Kidney (tissue), 13 donors: ENCODE measurements at regions not wholly inside any gene's neighbourhood (a gene's known extent, or its start where the extent isn't known, plus 50 kb on each side); places are given as distances from the start of the nearest gene placed in this dataset.
"Not testable (repeated sequence)": the region's sequence is repeated elsewhere in the genome, so short reads cannot be mapped to it uniquely, and the experiment has no call there.

Source experiments
- DNase-seq, 5 donors: peaks; one replicate each; pipeline ENCODE4 v3.0.0-alpha.2; 2013 to 2020
- FAIRE-seq: peaks from 2 replicates; lab custom pipeline; 2012; peaks lifted over from hg19 to GRCh38; lab: Jason Lieb, UNC
- H3K27ac ChIP-seq, 2 donors: one replicate each; pipeline ENCODE4 v1.7.0; 2013; ENCODE audit warnings: low read depth in 2 of 2, low read length in 2 of 2, inconsistent platforms in 1 of 2
- H3K27me3 ChIP-seq: one replicate; pipeline ENCODE4 v1.7.1; 2013; ENCODE audit warnings: low read length, inconsistent platforms; ENCODE audit not compliant: control insufficient read depth, insufficient read depth
- H3K36me3 ChIP-seq, 3 donors: one replicate each; pipeline versions ENCODE4 v1.7.0 to v1.7.1; 2013; ENCODE audit warnings: low read length in 3 of 3, control low read depth in 1 of 3, inconsistent platforms in 1 of 3; ENCODE audit not compliant: insufficient read depth in 3 of 3, control insufficient read depth in 2 of 3
- H3K4me1 ChIP-seq, 3 donors: one replicate each; pipeline versions ENCODE4 v1.7.0 to v1.7.1; 2013; ENCODE audit warnings: low read length in 3 of 3, inconsistent platforms in 1 of 3, low read depth in 1 of 3; ENCODE audit not compliant: control insufficient read depth in 2 of 3, insufficient read depth in 2 of 3
- H3K4me3 ChIP-seq, 3 donors: one replicate each; pipeline versions ENCODE4 v1.7.0 to v1.8.1; 2013; ENCODE audit warnings: low read length in 3 of 3, control low read depth in 1 of 3, inconsistent platforms in 1 of 3
- H3K9ac ChIP-seq, 3 donors: one replicate each; pipeline versions ENCODE4 v1.7.0 to v1.7.1; 2013; ENCODE audit warnings: low read length in 3 of 3, control low read depth in 1 of 3, inconsistent platforms in 1 of 3
- H3K9me3 ChIP-seq, 3 donors: one replicate each; pipeline versions ENCODE4 v1.7.0 to v1.7.1; 2013; ENCODE audit warnings: low read length in 3 of 3, control low read depth in 1 of 3, inconsistent platforms in 1 of 3; ENCODE audit not compliant: control insufficient read depth in 2 of 3, insufficient read depth in 1 of 3
- intact Hi-C: fragments of 100-400 bp; cut with DNase I; formaldehyde crosslinking; loops from one replicate; pipeline ENCODE4 v1.11.1; 2022
- TF ChIP-seq, protein P1 (sequence below): IDR thresholded peaks from 3 replicates; pipeline ENCODE4 v1.5.1; 2012; ENCODE audit warnings: mild to moderate bottlenecking, moderate library complexity, borderline replicate concordance; ENCODE audit not compliant: insufficient read depth; ENCODE audit errors: extremely low read depth
- donor health status: control.
- donor health status: control.
- donor health status: control.
- donor health status: control.
- donor health status: control.
- donor health status: DM: yes; HTN: yes; CAD: no.
- donor health status: Normal renal cell carcinoma (clear cell type).

DNA sequence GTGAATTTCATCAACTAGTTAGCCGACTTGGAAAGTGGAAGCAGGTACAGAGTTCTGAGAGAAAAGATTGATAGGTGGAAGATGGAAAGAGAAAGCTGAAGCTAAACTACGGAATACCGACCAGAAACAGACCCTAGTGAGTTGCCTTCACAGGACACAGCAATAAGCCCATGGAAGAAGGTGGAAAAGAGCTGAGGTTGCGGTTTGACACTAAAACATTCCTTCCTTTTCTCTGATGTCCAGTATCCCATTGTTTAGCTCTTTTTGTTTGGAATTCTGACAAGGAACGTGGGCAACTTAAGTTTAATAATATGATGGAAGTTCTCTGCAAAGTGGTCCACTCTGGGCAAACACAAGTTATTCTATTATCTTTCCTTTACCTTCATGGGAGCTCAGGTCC is 110.1 kb upstream of the ADTRP start:
- no peaks in the 10 kb centered on the region for H3K9me3 ChIP-seq
- H3K27me3 ChIP-seq: no peaks in the 10 kb centered on the region
- no peaks in the 10 kb centered on the region for H3K4me1 ChIP-seq
- H3K4me3 ChIP-seq: no peak overlapping the region
- no peak overlapping the region for H3K9ac ChIP-seq
- no peak overlapping the region for H3K27ac ChIP-seq
- TF ChIP-seq, protein P1, sequence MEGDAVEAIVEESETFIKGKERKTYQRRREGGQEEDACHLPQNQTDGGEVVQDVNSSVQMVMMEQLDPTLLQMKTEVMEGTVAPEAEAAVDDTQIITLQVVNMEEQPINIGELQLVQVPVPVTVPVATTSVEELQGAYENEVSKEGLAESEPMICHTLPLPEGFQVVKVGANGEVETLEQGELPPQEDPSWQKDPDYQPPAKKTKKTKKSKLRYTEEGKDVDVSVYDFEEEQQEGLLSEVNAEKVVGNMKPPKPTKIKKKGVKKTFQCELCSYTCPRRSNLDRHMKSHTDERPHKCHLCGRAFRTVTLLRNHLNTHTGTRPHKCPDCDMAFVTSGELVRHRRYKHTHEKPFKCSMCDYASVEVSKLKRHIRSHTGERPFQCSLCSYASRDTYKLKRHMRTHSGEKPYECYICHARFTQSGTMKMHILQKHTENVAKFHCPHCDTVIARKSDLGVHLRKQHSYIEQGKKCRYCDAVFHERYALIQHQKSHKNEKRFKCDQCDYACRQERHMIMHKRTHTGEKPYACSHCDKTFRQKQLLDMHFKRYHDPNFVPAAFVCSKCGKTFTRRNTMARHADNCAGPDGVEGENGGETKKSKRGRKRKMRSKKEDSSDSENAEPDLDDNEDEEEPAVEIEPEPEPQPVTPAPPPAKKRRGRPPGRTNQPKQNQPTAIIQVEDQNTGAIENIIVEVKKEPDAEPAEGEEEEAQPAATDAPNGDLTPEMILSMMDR: no peak
- FAIRE-seq: no peak
- intact Hi-C loops: no loop called here
- H3K36me3 ChIP-seq: no peaks in the 10 kb centered on the region
- no peak for DNase-seq

DNA sequence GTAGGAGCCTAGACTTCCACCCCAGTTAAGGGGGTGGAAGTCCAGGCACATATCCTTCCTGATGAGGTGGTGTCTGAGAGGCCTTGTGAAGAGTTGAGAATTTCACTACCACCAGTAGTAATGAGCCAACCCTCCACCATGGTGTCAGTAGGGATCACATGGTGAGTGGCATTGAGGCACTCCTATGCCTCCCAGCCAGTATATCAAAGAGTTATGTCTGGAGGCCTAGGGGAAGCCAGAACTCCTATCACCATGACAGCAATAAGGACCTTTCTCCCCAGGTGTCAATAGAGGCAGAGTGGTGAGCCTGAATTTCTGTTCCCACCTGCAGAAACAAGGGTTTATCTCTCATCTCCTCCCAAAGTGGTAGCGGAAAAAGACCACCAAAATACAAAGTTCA is 106.6 kb upstream of the ADTRP start:
- no peak overlapping the region for H3K4me3 ChIP-seq
- no peak overlapping the region for H3K9ac ChIP-seq
- FAIRE-seq (no peak), DNase-seq (no peak)
- H3K4me1 ChIP-seq: no peaks in the 10 kb centered on the region
- H3K9me3 ChIP-seq: no peaks in the 10 kb centered on the region
- H3K36me3 ChIP-seq: no peaks in the 10 kb centered on the region
- intact Hi-C loops: no loop called here
- no peak overlapping the region for H3K27ac ChIP-seq
- TF ChIP-seq, protein P1: no peak
- no peaks in the 10 kb centered on the region for H3K27me3 ChIP-seq

DNA sequence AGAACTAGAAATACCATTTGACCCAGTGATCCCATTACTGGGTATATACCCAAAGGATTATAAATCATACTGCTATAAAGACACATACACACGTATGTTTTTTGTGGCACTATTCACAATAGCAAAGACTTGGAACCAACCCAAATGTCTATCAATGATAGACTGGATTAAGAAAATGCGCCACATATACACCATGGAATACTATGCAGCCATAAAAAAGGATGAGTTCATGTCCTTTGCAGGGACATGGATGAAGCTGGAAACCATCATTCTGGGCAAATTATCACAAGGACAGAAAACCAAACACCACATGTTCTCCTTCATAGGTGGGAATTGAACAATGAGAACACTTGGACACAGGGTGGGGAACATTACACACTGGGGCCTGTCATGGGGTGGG is 104.9 kb upstream of the ADTRP start:
- H3K36me3 ChIP-seq, H3K27me3 ChIP-seq, H3K4me1 ChIP-seq, H3K9me3 ChIP-seq, H3K9ac ChIP-seq, intact Hi-C loops, H3K27ac ChIP-seq, DNase-seq, FAIRE-seq, H3K4me3 ChIP-seq: not testable (repeated sequence)

DNA sequence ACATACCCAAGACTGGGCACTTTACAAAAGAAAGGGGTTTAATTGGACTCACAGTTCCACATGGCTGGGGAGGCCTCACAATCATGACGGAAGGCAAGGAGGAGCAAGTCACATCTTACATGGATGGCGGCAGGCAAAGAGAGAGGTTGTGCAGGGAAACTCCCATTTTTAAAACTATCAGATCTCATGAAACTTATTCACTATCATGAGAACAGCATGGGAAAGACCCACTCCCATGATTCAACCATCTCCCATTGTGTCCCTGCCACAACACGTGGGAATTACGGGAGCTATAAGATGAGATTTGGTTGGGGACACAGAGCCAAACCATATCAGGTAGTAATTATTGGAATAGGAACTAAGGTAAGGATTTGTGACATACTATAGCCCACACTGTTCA is 101.6 kb upstream of the ADTRP start:
- H3K27ac ChIP-seq, H3K9me3 ChIP-seq, FAIRE-seq, H3K36me3 ChIP-seq, H3K4me3 ChIP-seq, DNase-seq, H3K9ac ChIP-seq, intact Hi-C loops, H3K4me1 ChIP-seq, H3K27me3 ChIP-seq: not testable (repeated sequence)

DNA sequence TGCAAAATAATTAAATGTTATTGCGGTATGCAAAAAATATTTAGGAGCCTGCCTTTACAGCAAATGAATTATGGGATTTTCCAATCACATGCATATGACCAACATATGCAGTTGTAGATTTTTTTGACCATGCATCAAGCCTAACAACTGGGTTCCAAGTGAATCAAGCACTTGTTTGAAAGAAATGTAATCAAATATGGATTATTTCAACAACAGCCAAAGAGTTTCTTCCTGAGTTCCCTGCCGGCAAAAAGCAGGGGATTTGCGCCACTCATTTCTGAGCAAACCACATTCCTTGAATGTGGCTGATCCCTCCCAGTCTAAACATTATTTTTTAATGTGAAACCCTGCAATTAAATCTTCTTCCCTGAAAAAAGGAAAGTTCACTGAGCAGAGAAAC is 100.1 kb upstream of the ADTRP start:
- Histone ChIP-seq H3K9me3 (no peaks in the 10 kb centered on the region), H3K36me3 (no peaks in the 10 kb centered on the region), H3K27ac (no peak overlapping the region), H3K4me1 (no peaks in the 10 kb centered on the region), H3K27me3 (no peaks in the 10 kb centered on the region), H3K9ac (no peak overlapping the region), H3K4me3 (no peak overlapping the region)
- FAIRE-seq (no peak), DNase-seq (no peak)
- intact Hi-C loops: no loop called here
- TF ChIP-seq, protein P1: no peak
